ENCODE measurements at regions not wholly inside any gene's neighbourhood (a gene's known extent, or its start where the extent isn't known, plus 50 kb on each side); places are given as distances from the start of the nearest gene placed in this dataset.

GRCh38 chr3:26522919-26523318 lies 99.7 kb upstream of the LRRC3B start:
- H3K36me3 ChIP-seq, result no peaks in the 10 kb centered on the region
- no peak for ATAC-seq
- TF ChIP-seq POLR2A (IDR thresholded peaks at IDR 0.05), result no peak
- intact Hi-C loops (cut with DNase I), result no loop called here
- no peak for DNase-seq
- H3K4me1 ChIP-seq, result no peaks in the 10 kb centered on the region
- no peak overlapping the region for H3K4me3 ChIP-seq
- H3K27ac ChIP-seq, result no peak overlapping the region
- no peaks in the 10 kb centered on the region for H3K27me3 ChIP-seq
- 83 to 93% (median 88%) methylated on average over 1 of the region's 1 CpG for WGBS, 4 donors
- H3K9me3 ChIP-seq, result peaks cover 0 to 36% (median 17%) of the 10 kb centered on the region in 12 donors

- Histone ChIP-seq H3K4me3 (no peak overlapping the region), H3K36me3 (no peaks in the 10 kb centered on the region), H3K4me1 (no peaks in the 10 kb centered on the region), H3K9me3 (peaks cover 0 to 49% (median 14%) of the 10 kb centered on the region in 12 donors), H3K27me3 (no peaks in the 10 kb centered on the region), H3K27ac (no peak overlapping the region)
- WGBS, 4 donors, result 66 to 85% (median 74%) methylated on average over 2 of the region's 2 CpGs
- ATAC-seq (no peak), DNase-seq (no peak)
- TF ChIP-seq CTCF (IDR thresholded peaks at IDR 0.05) (no peak), POLR2A (IDR thresholded peaks at IDR 0.05) (no peak)
- intact Hi-C loops (cut with DNase I), result no loop called here
These were observed 97.6 kb upstream of the LRRC3B start for GRCh38 chr3:26525013-26525412.

- Histone ChIP-seq H3K27ac (no peak overlapping the region), H3K9me3 (peaks cover 0 to 9% (median 0%) of the 10 kb centered on the region in 12 donors), H3K27me3 (no peaks in the 10 kb centered on the region), H3K4me3 (no peak overlapping the region), H3K36me3 (no peaks in the 10 kb centered on the region), H3K4me1 (no peaks in the 10 kb centered on the region)
- ATAC-seq (no peak), DNase-seq (no peak)
- intact Hi-C loops (cut with DNase I), result no loop called here
- WGBS, 4 donors, result 13 to 47% (median 42%) methylated on average over 2 of the region's 2 CpGs
- TF ChIP-seq CTCF (IDR thresholded peaks at IDR 0.05), result no peak
- no peak for TF ChIP-seq POLR2A (IDR thresholded peaks at IDR 0.05)
These were observed 87.4 kb upstream of the LRRC3B start for GRCh38 chr3:26535151-26535550.

GRCh38 chr3:26536955-26537354 lies 85.6 kb upstream of the LRRC3B start:
- intact Hi-C loops (cut with DNase I), result no loop called here
- TF ChIP-seq CTCF (IDR thresholded peaks at IDR 0.05) (no peak), POLR2A (IDR thresholded peaks at IDR 0.05) (no peak)
- no peaks in the 10 kb centered on the region for H3K36me3 ChIP-seq
- H3K4me1 ChIP-seq, result no peaks in the 10 kb centered on the region
- peaks cover 0 to 12% (median 0%) of the 10 kb centered on the region in 12 donors for H3K9me3 ChIP-seq
- 84 to 90% (median 89%) methylated on average over 2 of the region's 2 CpGs for WGBS, 4 donors
- DNase-seq (no peak), ATAC-seq (no peak)
- H3K27me3 ChIP-seq, result no peaks in the 10 kb centered on the region
- no peak overlapping the region for H3K27ac ChIP-seq
- H3K4me3 ChIP-seq, result no peak overlapping the region

- H3K36me3 ChIP-seq, result no peaks in the 10 kb centered on the region
- no peaks in the 10 kb centered on the region for H3K27me3 ChIP-seq
- WGBS, 4 donors, result 58 to 80% (median 72%) methylated on average over 1 of the region's 1 CpG
- no peak for ATAC-seq
- H3K4me1 ChIP-seq, result no peaks in the 10 kb centered on the region
- no peak for DNase-seq
- H3K27ac ChIP-seq, result no peak overlapping the region
- peaks cover 0 to 9% (median 0%) of the 10 kb centered on the region in 12 donors for H3K9me3 ChIP-seq
- H3K4me3 ChIP-seq, result no peak overlapping the region
- TF ChIP-seq CTCF (IDR thresholded peaks at IDR 0.05) (no peak), POLR2A (IDR thresholded peaks at IDR 0.05) (no peak)
- intact Hi-C loops (cut with DNase I), result no loop called here
These were observed 72.2 kb upstream of the LRRC3B start for GRCh38 chr3:26550413-26550812.
